OCI-LY3 (cell line): ENCODE measurements at regions not wholly inside any gene's neighbourhood (a gene's known extent, or its start where the extent isn't known, plus 50 kb on each side); places are given as distances from the start of the nearest gene placed in this dataset.

Experiments used
- CTCF ChIP-seq: fragments of 200-600, 300-600 bp; sonication (generic); IDR thresholded peaks from 2 replicates; pipeline ENCODE4 v1.5.1; 2014; ENCODE audit warnings: antibody characterized with exemption, low read length, low read depth
- EZH2phosphoT487 ChIP-seq: fragments of 200-600 bp; shearing (Covaris generic); IDR thresholded peaks from 2 replicates; pipeline ENCODE4 v1.6.1; 2018; ENCODE audit warnings: antibody characterized with exemption, mixed run types, low read depth

- TF ChIP-seq EZH2phosphoT487, result no peak
- no peak for TF ChIP-seq CTCF
Measured at GRCh38 chr16:86229866-86230656, 280.3 kb upstream of the FOXF1 start.
